ENCODE measurements at regions not wholly inside any gene's neighbourhood (a gene's known extent, or its start where the extent isn't known, plus 50 kb on each side); places are given as distances from the start of the nearest gene placed in this dataset.

DNA sequence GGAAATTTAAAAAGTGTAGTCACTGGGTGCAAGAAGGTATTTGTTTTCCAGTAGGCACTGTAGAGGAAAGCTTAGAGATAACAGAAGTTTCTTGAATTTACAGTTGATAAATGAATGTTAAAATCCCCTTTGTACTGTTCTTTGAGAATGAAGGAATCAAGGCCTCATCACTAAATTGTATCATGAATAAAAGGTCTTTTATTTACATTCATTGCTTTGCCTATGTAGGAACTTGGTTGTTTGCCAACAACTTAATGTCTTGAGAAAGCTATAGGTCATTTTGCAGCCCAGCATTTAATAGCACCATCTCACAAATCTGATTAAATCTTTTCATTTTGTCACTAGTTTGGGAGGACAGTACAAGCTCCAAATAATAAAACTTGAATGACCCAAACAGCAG lies 213.9 kb upstream of the ITGA4 start:
- TF ChIP-seq PHB2 (IDR thresholded peaks at IDR 0.05; ENCODE audit: partially characterized antibody) (no peak), ELF1 (CRISPR knock-in tag; IDR thresholded peaks at IDR 0.05) (no peak), HMGXB4 (CRISPR knock-in tag; IDR thresholded peaks at IDR 0.05; ENCODE audit: borderline replicate concordance in 1 of 2, low read depth in 1 of 2) (no peak), MBNL3 (CRISPR knock-in tag; conservative IDR thresholded peaks at IDR 0.05) (no peak), SIX1 (CRISPR knock-in tag; IDR thresholded peaks at IDR 0.05; ENCODE audit: borderline replicate concordance) (no peak), FOXK1 (CRISPR knock-in tag; IDR thresholded peaks at IDR 0.05; ENCODE audit: borderline replicate concordance, low read depth) (no peak), ZNF570 (CRISPR knock-in tag; IDR thresholded peaks at IDR 0.05; ENCODE audit: borderline replicate concordance) (no peak), SMYD3 (CRISPR knock-in tag; IDR thresholded peaks at IDR 0.05) (no peak), SATB2 (CRISPR knock-in tag; IDR thresholded peaks at IDR 0.05) (no peak), ZNF335 (CRISPR knock-in tag; IDR thresholded peaks at IDR 0.05) (no peak), ZNF264 (CRISPR knock-in tag; IDR thresholded peaks at IDR 0.05) (no peak), ZIK1 (CRISPR knock-in tag; IDR thresholded peaks at IDR 0.05; ENCODE audit: borderline replicate concordance, low read depth) (no peak), ZNF556 (CRISPR knock-in tag; IDR thresholded peaks at IDR 0.05; ENCODE audit: borderline replicate concordance) (no peak), ZNF143 (CRISPR knock-in tag; IDR thresholded peaks at IDR 0.05) (no peak), ETV6 (CRISPR knock-in tag; conservative IDR thresholded peaks at IDR 0.05) (no peak)
- TF ChIP-seq, protein P1, sequence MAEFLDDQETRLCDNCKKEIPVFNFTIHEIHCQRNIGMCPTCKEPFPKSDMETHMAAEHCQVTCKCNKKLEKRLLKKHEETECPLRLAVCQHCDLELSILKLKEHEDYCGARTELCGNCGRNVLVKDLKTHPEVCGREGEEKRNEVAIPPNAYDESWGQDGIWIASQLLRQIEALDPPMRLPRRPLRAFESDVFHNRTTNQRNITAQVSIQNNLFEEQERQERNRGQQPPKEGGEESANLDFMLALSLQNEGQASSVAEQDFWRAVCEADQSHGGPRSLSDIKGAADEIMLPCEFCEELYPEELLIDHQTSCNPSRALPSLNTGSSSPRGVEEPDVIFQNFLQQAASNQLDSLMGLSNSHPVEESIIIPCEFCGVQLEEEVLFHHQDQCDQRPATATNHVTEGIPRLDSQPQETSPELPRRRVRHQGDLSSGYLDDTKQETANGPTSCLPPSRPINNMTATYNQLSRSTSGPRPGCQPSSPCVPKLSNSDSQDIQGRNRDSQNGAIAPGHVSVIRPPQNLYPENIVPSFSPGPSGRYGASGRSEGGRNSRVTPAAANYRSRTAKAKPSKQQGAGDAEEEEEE (CRISPR knock-in tag; IDR thresholded peaks at IDR 0.05; ENCODE audit: borderline replicate concordance), result no peak
- TF ChIP-seq, protein P2, sequence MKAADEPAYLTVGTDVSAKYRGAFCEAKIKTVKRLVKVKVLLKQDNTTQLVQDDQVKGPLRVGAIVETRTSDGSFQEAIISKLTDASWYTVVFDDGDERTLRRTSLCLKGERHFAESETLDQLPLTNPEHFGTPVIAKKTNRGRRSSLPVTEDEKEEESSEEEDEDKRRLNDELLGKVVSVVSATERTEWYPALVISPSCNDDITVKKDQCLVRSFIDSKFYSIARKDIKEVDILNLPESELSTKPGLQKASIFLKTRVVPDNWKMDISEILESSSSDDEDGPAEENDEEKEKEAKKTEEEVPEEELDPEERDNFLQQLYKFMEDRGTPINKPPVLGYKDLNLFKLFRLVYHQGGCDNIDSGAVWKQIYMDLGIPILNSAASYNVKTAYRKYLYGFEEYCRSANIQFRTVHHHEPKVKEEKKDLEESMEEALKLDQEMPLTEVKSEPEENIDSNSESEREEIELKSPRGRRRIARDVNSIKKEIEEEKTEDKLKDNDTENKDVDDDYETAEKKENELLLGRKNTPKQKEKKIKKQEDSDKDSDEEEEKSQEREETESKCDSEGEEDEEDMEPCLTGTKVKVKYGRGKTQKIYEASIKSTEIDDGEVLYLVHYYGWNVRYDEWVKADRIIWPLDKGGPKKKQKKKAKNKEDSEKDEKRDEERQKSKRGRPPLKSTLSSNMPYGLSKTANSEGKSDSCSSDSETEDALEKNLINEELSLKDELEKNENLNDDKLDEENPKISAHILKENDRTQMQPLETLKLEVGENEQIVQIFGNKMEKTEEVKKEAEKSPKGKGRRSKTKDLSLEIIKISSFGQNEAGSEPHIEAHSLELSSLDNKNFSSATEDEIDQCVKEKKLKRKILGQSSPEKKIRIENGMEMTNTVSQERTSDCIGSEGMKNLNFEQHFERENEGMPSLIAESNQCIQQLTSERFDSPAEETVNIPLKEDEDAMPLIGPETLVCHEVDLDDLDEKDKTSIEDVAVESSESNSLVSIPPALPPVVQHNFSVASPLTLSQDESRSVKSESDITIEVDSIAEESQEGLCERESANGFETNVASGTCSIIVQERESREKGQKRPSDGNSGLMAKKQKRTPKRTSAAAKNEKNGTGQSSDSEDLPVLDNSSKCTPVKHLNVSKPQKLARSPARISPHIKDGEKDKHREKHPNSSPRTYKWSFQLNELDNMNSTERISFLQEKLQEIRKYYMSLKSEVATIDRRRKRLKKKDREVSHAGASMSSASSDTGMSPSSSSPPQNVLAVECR (CRISPR knock-in tag; IDR thresholded peaks at IDR 0.05; ENCODE audit: borderline replicate concordance), result no peak
- TF ChIP-seq, protein P3, sequence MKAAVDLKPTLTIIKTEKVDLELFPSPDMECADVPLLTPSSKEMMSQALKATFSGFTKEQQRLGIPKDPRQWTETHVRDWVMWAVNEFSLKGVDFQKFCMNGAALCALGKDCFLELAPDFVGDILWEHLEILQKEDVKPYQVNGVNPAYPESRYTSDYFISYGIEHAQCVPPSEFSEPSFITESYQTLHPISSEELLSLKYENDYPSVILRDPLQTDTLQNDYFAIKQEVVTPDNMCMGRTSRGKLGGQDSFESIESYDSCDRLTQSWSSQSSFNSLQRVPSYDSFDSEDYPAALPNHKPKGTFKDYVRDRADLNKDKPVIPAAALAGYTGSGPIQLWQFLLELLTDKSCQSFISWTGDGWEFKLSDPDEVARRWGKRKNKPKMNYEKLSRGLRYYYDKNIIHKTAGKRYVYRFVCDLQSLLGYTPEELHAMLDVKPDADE (CRISPR knock-in tag; IDR thresholded peaks at IDR 0.05), result no peak
- FAIRE-seq, result no peak
- ChIA-PET POLR2A (no interaction called here), CTCF (ENCODE audit: low intra/inter-chr PET ratio, low total read pairs) (no interaction called here)
- H3K36me3 ChIP-seq (replicated peaks in 1 of 2; ENCODE audit: control insufficient read depth in 1 of 2, insufficient read depth in 2 of 2, low read length in 2 of 2), result no peaks in the 10 kb centered on the region
- H3K4me2 ChIP-seq (ENCODE audit: low read depth, low read length), result no peak overlapping the region
- H3K9me3 ChIP-seq (ENCODE audit: low read length), result no peaks in the 10 kb centered on the region
- no peaks in the 10 kb centered on the region for H3K79me2 ChIP-seq (ENCODE audit: insufficient read depth, low read length)
- no peak overlapping the region for H3K9ac ChIP-seq (ENCODE audit: insufficient read depth, low read depth, low read length)
- no peak overlapping the region for H3K27ac ChIP-seq (ENCODE audit: extremely low read length, insufficient read depth, low read length)
- DNase-seq (ENCODE audit: low spot score), result no peak
- no peaks in the 10 kb centered on the region for H3K27me3 ChIP-seq (ENCODE audit: control insufficient read depth in 1 of 2, insufficient read depth in 2 of 2, low read length in 2 of 2)
- no peak overlapping the region for H3K4me3 ChIP-seq (replicated peaks in 1 of 3; ENCODE audit: insufficient read depth in 1 of 3, low read depth in 2 of 3, low read length in 3 of 3)
- ATAC-seq, result no peak
- H3K4me1 ChIP-seq (ENCODE audit: insufficient read depth, low read length), result no peaks in the 10 kb centered on the region
- BruUV-seq (replicated peaks), result no TSS peak
- no peaks in the 10 kb centered on the region for H4K20me1 ChIP-seq (ENCODE audit: insufficient read depth, low read length)
- no peak overlapping the region for H2AFZ ChIP-seq (ENCODE audit: low read length)
- in situ Hi-C loops (cut with HindIII; ENCODE audit: extremely low pct_ligation_motif_present, low pct_unique_long_range_greater_than_20kb), result no loop called here
- intact Hi-C loops (cut with micrococcal nuclease; ENCODE audit: unreplicated experiment), result no loop called here

Data from HepG2 (cell line).